GM12865 (cell line): ENCODE measurements at regions not wholly inside any gene's neighbourhood (a gene's known extent, or its start where the extent isn't known, plus 50 kb on each side); places are given as distances from the start of the nearest gene placed in this dataset.
"Not testable (repeated sequence)": the region's sequence is repeated elsewhere in the genome, so short reads cannot be mapped to it uniquely, and the experiment has no call there.

ENCODE experiments used
- DNase-seq: peaks from one replicate; pipeline ENCODE4 v3.0.0; 2010; ENCODE audit warnings: low read depth
- H3K4me3 ChIP-seq: 2 replicates; pipeline ENCODE4 v1.5.1; 2011; ENCODE audit warnings: mild to moderate bottlenecking, low read depth, low read length, control low read depth
- CTCF ChIP-seq: IDR thresholded peaks from 2 replicates; pipeline ENCODE4 v1.5.1; 2011; ENCODE audit warnings: low read length, control low read depth, low read depth, inconsistent platforms; ENCODE audit not compliant: insufficient read depth; ENCODE audit errors: missing control alignments

- TF ChIP-seq CTCF = no peak
Observed at GRCh38 chr20:47847884-47848485, 62.7 kb upstream of the SULF2 start.

GRCh38 chr20:47847220-47847619, 61.9 kb upstream of the SULF2 start:
- not testable (repeated sequence) for DNase-seq, H3K4me3 ChIP-seq

More at GRCh38 chr20:47847884-47848485, 62.7 kb upstream of the SULF2 start:
- peak; percentile 8 for DNase-seq
- H3K4me3 ChIP-seq = no peak overlapping the region

GRCh38 chr20:47846651-47847050, 61.4 kb upstream of the SULF2 start:
- DNase-seq, H3K4me3 ChIP-seq: not testable (repeated sequence)

GRCh38 chr20:47845382-47845977, 60.2 kb upstream of the SULF2 start:
- not testable (repeated sequence) for DNase-seq, H3K4me3 ChIP-seq

GRCh38 chr20:47844568-47844906, 59.3 kb upstream of the SULF2 start:
- not testable (repeated sequence) for DNase-seq, H3K4me3 ChIP-seq

- DNase-seq = no peak
- no peak for TF ChIP-seq CTCF
- H3K4me3 ChIP-seq = no peak overlapping the region
Observed at GRCh38 chr20:47843886-47844567, 58.7 kb upstream of the SULF2 start.

GRCh38 chr20:47842950-47843349, 57.7 kb upstream of the SULF2 start:
- DNase-seq = not testable (repeated sequence)

GRCh38 chr20:47842004-47842403, 56.7 kb upstream of the SULF2 start:
- not testable (repeated sequence) for DNase-seq, H3K4me3 ChIP-seq

More at GRCh38 chr20:47842950-47843349, 57.7 kb upstream of the SULF2 start:
- H3K4me3 ChIP-seq = not testable (repeated sequence)

GRCh38 chr20:47836256-47836817, 51.1 kb upstream of the SULF2 start:
- DNase-seq, H3K4me3 ChIP-seq: not testable (repeated sequence)
